Activated CD8-positive, alpha-beta memory T cell treated with anti-CD3 and anti-CD28 coated beads, Interleukin-2, amount 10 ng/mL, durations not matched to agents 7 days and 5 days (primary cell): ENCODE measurements at regions not wholly inside any gene's neighbourhood (a gene's known extent, or its start where the extent isn't known, plus 50 kb on each side); places are given as distances from the start of the nearest gene placed in this dataset.
A peak's percentile ranks its signal among the peaks of the same experiment; 100 is the strongest.
"Not testable (repeated sequence)": the region's sequence is repeated elsewhere in the genome, so short reads cannot be mapped to it uniquely, and the experiment has no call there.

Source experiments
- ATAC-seq: fragments of 150-1000 bp; cut with Tn5 transposase; one replicate; pipeline ENCODE4 v1.10.0; 2021; ENCODE audit warnings: moderate library complexity
- CTCF ChIA-PET: fragments of 350-600 bp; sonication (Branson Sonifier 250); formaldehyde crosslinking; loops from one replicate; lab custom pipeline; 2021; ENCODE audit warnings: antibody characterized with exemption; lab: Charles Lee
- DNase-seq: peaks from one replicate; pipeline ENCODE4 v3.0.0-alpha.2; 2020
- H3K27ac Mint-ChIP-seq: one replicate; pipeline ENCODE4 v1.8.0; 2021; ENCODE audit warnings: mild to moderate bottlenecking, mixed read lengths
- H3K27me3 Mint-ChIP-seq: one replicate; pipeline ENCODE4 v1.8.0; 2021; ENCODE audit warnings: mixed read lengths
- H3K36me3 Mint-ChIP-seq: one replicate; pipeline ENCODE4 v1.8.0; 2021; ENCODE audit warnings: mild to moderate bottlenecking, mixed read lengths
- H3K4me1 Mint-ChIP-seq: one replicate; pipeline ENCODE4 v1.8.0; 2021; ENCODE audit warnings: mixed read lengths
- H3K4me3 Mint-ChIP-seq: one replicate; pipeline ENCODE4 v1.8.0; 2021; ENCODE audit warnings: mild to moderate bottlenecking, moderate library complexity, mixed read lengths
- H3K9me3 Mint-ChIP-seq: one replicate; pipeline ENCODE4 v1.8.0; 2022; ENCODE audit warnings: low read depth, mixed read lengths

DNA sequence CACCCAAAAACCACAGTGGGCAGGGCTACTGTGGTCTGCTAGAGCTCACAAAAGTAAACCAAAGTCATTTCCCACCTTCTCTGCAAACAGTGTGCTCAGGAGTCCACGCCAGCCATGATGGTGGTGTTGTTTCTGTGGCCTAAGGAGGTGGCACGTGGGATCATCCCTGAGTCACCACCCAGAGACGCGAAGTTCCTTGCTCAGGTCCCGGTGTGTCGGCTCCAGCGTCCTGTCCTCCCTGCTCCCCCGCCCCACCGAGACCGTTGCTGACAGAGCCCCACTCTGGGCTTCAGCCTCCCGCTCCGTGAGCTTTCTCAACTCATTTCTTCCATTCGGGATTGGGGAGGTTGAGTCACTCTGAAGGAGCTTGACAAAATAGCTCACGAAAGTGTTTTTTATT, 118.7 kb downstream of the NPTX2 start:
- H3K27ac Mint-ChIP-seq: no peak overlapping the region
- CTCF ChIA-PET: interaction anchor here (1.4 to 2.3 kb wide), 2 partner anchors 10 to 105 kb away, joined by 3 to 10 read pairs; no protein-coding TSS in a partner anchor
- no peaks in the 10 kb centered on the region for H3K4me1 Mint-ChIP-seq
- H3K4me3 Mint-ChIP-seq: no peak overlapping the region
- DNase-seq (no peak), ATAC-seq (no peak)
- no peaks in the 10 kb centered on the region for H3K36me3 Mint-ChIP-seq
- H3K9me3 Mint-ChIP-seq: no peaks in the 10 kb centered on the region
- no peaks in the 10 kb centered on the region for H3K27me3 Mint-ChIP-seq

- not testable (repeated sequence) for H3K9me3 Mint-ChIP-seq, H3K36me3 Mint-ChIP-seq, H3K27me3 Mint-ChIP-seq, H3K27ac Mint-ChIP-seq, DNase-seq, H3K4me3 Mint-ChIP-seq, ATAC-seq, H3K4me1 Mint-ChIP-seq
- CTCF ChIA-PET: interaction anchor here (1.4 to 2.3 kb wide), 2 partner anchors 9 to 104 kb away, joined by 3 to 10 read pairs; no protein-coding TSS in a partner anchor
Measured at GRCh38 chr7:98736461-98736860, 119.4 kb downstream of the NPTX2 start.

DNA sequence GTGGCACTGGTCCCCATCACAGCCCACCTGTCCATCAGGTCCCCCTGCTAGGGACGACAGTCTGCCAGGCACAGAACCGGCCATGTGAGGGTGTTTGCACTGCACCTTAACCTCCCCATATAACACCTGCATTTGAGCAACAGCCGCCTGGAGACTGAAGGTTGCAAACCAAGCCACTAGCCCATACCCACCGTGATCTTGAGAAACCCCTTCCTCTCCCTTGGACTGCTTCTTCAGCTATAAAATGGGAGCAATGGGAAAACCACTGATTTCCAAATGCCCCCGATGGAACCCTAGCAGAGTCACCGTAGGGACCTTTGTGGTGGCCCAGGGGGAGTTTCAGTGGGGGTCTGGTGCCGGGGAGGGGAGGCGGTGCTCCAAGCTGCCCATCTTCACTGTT, 120.1 kb downstream of the NPTX2 start:
- Mint-ChIP-seq H3K4me1 (no peaks in the 10 kb centered on the region), H3K27me3 (no peaks in the 10 kb centered on the region), H3K36me3 (no peaks in the 10 kb centered on the region), H3K9me3 (no peaks in the 10 kb centered on the region), H3K4me3 (no peak overlapping the region), H3K27ac (no peak overlapping the region)
- CTCF ChIA-PET: interaction anchor here (1.4 to 2.3 kb wide), 2 partner anchors 8 to 104 kb away, joined by 3 to 10 read pairs; no protein-coding TSS in a partner anchor
- ATAC-seq: no peak
- DNase-seq: no peak

GRCh38 chr7:98740643-98741042, 123.6 kb downstream of the NPTX2 start:
- H3K4me3 Mint-ChIP-seq: no peak overlapping the region
- no peaks in the 10 kb centered on the region for H3K4me1 Mint-ChIP-seq
- H3K36me3 Mint-ChIP-seq: no peaks in the 10 kb centered on the region
- no peak for DNase-seq
- H3K27ac Mint-ChIP-seq: no peak overlapping the region
- CTCF ChIA-PET: no interaction called here
- H3K9me3 Mint-ChIP-seq: no peaks in the 10 kb centered on the region
- no peaks in the 10 kb centered on the region for H3K27me3 Mint-ChIP-seq
- ATAC-seq: no peak

- Mint-ChIP-seq H3K4me3 (no peak overlapping the region), H3K27me3 (no peaks in the 10 kb centered on the region), H3K27ac (no peak overlapping the region), H3K36me3 (no peaks in the 10 kb centered on the region), H3K9me3 (no peaks in the 10 kb centered on the region), H3K4me1 (no peaks in the 10 kb centered on the region)
- DNase-seq (peak; percentile 73), ATAC-seq (peak; percentile 39)
- CTCF ChIA-PET: interaction anchor here (0.8 to 1.7 kb wide), 22 partner anchors 10 to 725 kb away, joined by 3 to 14 read pairs (median 4); no protein-coding TSS in a partner anchor
Measured at GRCh38 chr7:98745722-98746318, 124.0 kb downstream of the TMEM130 start.

GRCh38 chr7:98748090-98748489, 121.7 kb downstream of the TMEM130 start:
- DNase-seq: no peak
- H3K27ac Mint-ChIP-seq: no peak overlapping the region
- no peaks in the 10 kb centered on the region for H3K36me3 Mint-ChIP-seq
- H3K4me3 Mint-ChIP-seq: no peak overlapping the region
- ATAC-seq: no peak
- no peaks in the 10 kb centered on the region for H3K9me3 Mint-ChIP-seq
- H3K4me1 Mint-ChIP-seq: no peaks in the 10 kb centered on the region
- no peaks in the 10 kb centered on the region for H3K27me3 Mint-ChIP-seq
- CTCF ChIA-PET: no interaction called here

GRCh38 chr7:98753176-98753575, 116.6 kb downstream of the TMEM130 start:
- CTCF ChIA-PET: no interaction called here
- Mint-ChIP-seq H3K36me3 (no peaks in the 10 kb centered on the region), H3K4me1 (no peaks in the 10 kb centered on the region), H3K27me3 (no peaks in the 10 kb centered on the region), H3K9me3 (no peaks in the 10 kb centered on the region), H3K4me3 (no peak overlapping the region), H3K27ac (no peak overlapping the region)
- DNase-seq: no peak
- no peak for ATAC-seq

- Mint-ChIP-seq H3K27me3 (no peaks in the 10 kb centered on the region), H3K27ac (no peak overlapping the region), H3K9me3 (no peaks in the 10 kb centered on the region), H3K4me1 (no peaks in the 10 kb centered on the region), H3K4me3 (no peak overlapping the region), H3K36me3 (no peaks in the 10 kb centered on the region)
- CTCF ChIA-PET: no interaction called here
- ATAC-seq (no peak), DNase-seq (no peak)
Measured at GRCh38 chr7:98753989-98754479, 115.8 kb downstream of the TMEM130 start.

- no peaks in the 10 kb centered on the region for H3K27me3 Mint-ChIP-seq
- ATAC-seq (no peak), DNase-seq (no peak)
- H3K4me3 Mint-ChIP-seq: no peak overlapping the region
- CTCF ChIA-PET: interaction anchor here (0.9 kb wide), 1 partner anchor 10 kb away, joined by 3 read pairs; no protein-coding TSS in a partner anchor
- no peaks in the 10 kb centered on the region for H3K9me3 Mint-ChIP-seq
- H3K36me3 Mint-ChIP-seq: no peaks in the 10 kb centered on the region
- H3K27ac Mint-ChIP-seq: no peak overlapping the region
- H3K4me1 Mint-ChIP-seq: no peaks in the 10 kb centered on the region
Measured at GRCh38 chr7:98755138-98755898, 114.5 kb downstream of the TMEM130 start.

GRCh38 chr7:98758157-98758556, 111.7 kb downstream of the TMEM130 start:
- Mint-ChIP-seq H3K27me3 (no peaks in the 10 kb centered on the region), H3K27ac (no peak overlapping the region), H3K4me1 (no peaks in the 10 kb centered on the region), H3K9me3 (no peaks in the 10 kb centered on the region), H3K4me3 (no peak overlapping the region), H3K36me3 (no peaks in the 10 kb centered on the region)
- ATAC-seq: no peak
- no peak for DNase-seq
- CTCF ChIA-PET: no interaction called here

GRCh38 chr7:98760201-98760651, 109.6 kb downstream of the TMEM130 start:
- H3K4me1 Mint-ChIP-seq: no peaks in the 10 kb centered on the region
- no peak for ATAC-seq
- CTCF ChIA-PET: no interaction called here
- no peak overlapping the region for H3K4me3 Mint-ChIP-seq
- H3K36me3 Mint-ChIP-seq: no peaks in the 10 kb centered on the region
- no peaks in the 10 kb centered on the region for H3K9me3 Mint-ChIP-seq
- no peak for DNase-seq
- no peaks in the 10 kb centered on the region for H3K27me3 Mint-ChIP-seq
- no peak overlapping the region for H3K27ac Mint-ChIP-seq

DNA sequence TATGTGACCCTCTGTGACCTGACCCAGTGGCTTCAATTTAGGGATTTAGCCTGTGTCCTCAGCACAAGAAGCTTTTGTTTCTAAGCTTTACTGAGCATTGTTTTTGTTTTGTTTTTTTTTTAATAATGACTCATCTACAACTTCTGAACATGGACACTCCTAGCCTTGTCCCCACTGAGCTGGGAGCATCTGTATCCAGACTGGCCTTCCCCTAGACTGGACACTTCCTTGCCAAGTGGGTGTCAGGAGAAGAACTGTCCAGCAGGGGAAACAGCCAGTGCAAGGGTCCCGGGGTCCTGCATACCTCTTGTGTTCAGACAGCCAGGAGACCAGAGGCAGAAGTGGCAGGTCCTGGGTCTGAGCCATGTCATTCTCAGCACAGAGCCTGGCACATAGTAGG, 108.6 kb downstream of the TMEM130 start:
- ATAC-seq (no peak), DNase-seq (no peak)
- H3K9me3 Mint-ChIP-seq: no peaks in the 10 kb centered on the region
- peaks cover 3% of the 10 kb centered on the region for H3K27me3 Mint-ChIP-seq
- H3K4me1 Mint-ChIP-seq: no peaks in the 10 kb centered on the region
- no peaks in the 10 kb centered on the region for H3K36me3 Mint-ChIP-seq
- CTCF ChIA-PET: no interaction called here
- no peak overlapping the region for H3K27ac Mint-ChIP-seq
- no peak overlapping the region for H3K4me3 Mint-ChIP-seq

GRCh38 chr7:98762620-98763019, 107.2 kb downstream of the TMEM130 start:
- no peaks in the 10 kb centered on the region for H3K9me3 Mint-ChIP-seq
- ATAC-seq: no peak
- no peaks in the 10 kb centered on the region for H3K36me3 Mint-ChIP-seq
- CTCF ChIA-PET: interaction anchor here (1.0 to 1.5 kb wide), 2 partner anchors 17 to 19 kb away, joined by 3 to 5 read pairs; no protein-coding TSS in a partner anchor
- H3K27ac Mint-ChIP-seq: no peak overlapping the region
- no peaks in the 10 kb centered on the region for H3K4me1 Mint-ChIP-seq
- DNase-seq: no peak
- no peak overlapping the region for H3K4me3 Mint-ChIP-seq
- H3K27me3 Mint-ChIP-seq: peaks cover 3% of the 10 kb centered on the region
